Muscle of back (tissue), 3 donors: ENCODE measurements at regions not wholly inside any gene's neighbourhood (a gene's known extent, or its start where the extent isn't known, plus 50 kb on each side); places are given as distances from the start of the nearest gene placed in this dataset.
"Not testable (repeated sequence)": the region's sequence is repeated elsewhere in the genome, so short reads cannot be mapped to it uniquely, and the experiment has no call there.

Experiments
- DNase-seq, 3 donors: peaks; one replicate each; pipeline versions ENCODE4 v3.0.0 to v3.0.0-alpha.2; 2013

DNA sequence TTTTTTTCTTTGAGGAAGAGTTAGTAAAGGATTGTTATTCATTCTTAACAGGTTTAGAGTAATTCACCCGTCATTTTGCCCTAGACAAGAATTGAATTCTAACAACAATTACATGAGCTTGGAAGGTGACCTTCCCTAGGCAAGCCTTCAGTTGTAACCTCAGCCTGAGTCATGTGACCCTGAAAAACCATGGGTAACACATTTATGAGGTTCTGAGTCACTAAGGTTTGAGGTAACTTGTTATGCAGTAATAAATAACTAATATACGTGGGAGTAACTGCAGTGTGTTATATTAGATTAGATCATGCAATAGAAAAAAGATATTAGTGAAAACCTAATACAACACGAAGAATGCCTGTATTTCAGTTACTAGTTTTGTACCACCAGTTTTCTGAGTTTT is 237.6 kb upstream of the NDN start:
- DNase-seq = no peak

DNA sequence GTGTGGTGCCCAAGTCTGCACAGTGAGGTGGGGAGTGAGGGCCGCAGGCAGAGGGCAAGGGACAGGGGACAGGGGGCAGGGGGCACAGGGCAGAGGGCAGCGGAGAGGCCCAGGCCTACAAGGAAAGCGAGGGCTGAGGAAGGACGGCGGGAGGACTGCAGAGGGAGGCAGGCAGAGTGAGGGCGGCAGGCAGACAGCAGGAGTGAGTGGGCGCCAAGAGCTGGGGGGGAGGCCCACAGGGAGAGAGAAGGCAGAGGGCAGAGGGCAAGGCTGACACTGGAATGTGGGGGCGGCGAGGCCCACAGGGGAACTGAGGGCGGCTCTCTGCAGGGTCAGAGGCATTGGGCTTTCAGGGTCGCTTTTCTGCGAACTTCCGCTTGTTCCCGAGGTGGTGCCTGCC is 267.8 kb upstream of the NDN start:
- peak in 1 of 3 donors; percentile 1 for DNase-seq

DNA sequence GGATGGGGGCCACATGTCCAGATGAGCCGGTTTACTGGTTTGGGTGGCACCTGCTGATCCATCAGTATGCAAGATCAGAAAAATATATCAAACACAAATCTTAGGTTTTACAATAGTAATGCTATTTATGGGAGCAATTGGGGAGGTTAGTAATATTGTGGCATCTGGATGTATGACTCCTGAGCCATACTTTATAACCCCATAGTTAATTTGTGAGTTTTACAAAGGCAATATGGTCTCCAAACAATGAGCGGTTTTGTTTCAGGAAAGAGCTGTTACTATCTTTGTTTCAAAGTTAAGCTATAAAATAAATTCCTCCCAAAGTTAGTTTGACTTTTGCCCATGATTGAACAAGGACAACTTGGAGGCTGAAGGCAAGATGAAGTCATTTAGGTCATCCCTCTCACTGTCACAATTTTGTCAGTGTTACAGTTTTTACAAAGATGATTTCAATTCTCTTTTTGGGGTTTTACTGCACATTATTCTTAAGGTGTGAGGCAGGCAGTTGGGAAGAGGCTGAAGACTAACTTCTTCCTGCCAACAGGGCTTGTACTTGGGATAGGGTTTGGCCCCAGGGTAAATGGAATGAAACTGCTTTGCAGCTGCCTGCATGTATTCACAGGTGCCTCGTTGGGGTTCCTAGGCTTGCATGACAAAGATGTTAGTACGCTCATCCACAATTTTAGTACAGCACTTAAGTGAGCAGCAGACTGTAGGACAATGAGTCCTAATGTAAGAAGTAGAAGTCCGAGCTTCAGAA is 296.6 kb upstream of the NDN start:
- no peak for DNase-seq

DNA sequence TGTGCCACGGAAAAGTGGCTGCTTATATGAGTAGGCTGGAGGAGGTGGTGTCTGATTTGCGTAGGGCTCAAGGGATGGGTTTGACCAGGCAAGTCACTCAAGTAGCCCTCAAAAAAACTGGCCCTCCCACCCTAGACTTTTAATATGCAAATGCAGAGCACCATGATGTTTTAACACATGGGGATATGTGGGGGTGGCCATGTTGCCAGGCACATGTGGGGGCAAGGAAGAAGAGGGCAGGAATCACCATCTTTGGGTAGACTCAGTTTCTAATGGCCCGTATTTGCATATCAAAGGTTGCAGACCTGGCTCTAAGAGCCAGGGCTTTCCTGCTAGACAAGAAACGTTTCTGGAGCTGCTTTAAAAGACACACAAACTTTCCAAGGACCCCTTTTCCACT is 307.2 kb upstream of the NDN start:
- no peak for DNase-seq

DNA sequence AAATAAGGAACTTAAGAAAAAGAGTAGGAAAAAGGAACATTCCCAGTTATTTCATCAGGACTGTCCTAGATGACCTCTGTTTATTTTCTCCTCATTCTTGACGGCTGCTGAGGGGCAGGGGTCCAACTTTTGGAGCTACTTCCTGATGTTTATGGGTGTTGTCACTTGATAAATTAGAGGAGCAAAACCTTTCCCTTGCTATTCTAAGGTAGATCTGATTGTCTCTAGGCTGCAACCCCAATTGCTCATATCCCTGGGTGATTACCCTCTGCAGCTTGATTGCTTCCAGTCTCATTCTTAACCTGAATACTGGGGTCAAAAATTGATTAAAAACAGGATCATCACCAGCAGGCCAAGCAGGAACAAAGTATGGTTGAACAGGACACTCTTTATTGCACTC is 311.0 kb upstream of the NDN start:
- DNase-seq = peak in 2 of 3 donors; percentile 1 to 3

DNA sequence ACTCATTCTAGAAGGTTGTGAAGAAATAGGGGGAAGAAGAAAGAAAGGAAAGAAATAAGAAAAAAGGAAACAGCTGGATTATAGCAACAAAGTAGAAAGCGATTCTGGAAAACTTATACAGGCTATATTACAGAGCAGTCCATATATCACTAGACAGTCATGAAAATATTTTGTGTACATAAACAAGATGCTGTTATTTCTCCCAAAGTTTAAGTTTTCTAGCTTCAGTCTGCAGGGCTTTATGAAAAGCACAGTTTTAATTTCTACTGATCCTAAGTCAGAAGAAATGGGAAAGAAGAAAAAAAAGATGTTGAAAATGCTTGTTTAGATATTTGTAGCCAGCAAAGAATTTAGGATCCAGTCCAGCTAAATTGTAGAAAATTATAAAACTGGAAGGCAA is 321.4 kb upstream of the NDN start:
- DNase-seq = no peak

DNA sequence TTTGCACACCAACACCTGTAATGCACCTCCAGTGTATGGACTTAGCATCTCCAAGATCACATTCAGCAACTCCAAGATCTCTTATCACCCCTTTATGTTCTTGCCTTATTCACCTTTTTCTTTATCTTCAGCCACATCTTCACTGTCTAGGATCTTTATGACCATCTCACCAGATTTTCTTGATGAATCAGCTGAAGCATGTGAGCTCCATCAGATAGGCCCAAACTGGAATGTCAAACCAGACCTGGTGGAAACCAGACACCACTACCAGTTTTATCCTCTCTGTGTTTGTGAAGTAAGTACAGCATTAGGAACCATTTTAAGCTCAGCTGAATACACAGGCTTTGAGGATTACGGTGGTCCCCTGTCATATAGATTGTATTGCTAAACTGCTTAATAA is 330.4 kb upstream of the NDN start:
- DNase-seq = no peak

DNA sequence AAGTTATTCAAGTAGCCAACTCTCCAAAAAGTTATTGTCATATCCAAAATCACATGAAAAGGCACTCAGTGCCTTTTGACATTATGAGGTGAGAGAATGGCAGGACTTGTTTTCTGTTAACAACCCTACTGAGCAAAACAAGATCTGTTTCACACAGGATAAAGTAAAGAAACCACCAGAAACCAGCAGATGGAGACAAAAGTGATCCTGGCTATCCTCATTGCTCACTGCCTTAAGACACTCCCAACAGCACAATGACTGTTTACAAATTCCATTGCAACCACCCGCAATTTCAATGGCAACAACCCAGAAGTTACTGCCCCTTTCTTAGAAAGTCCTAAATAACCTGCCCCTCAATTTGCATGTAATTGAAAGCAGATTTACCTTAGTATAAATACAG is 352.6 kb upstream of the NDN start:
- DNase-seq = no peak

DNA sequence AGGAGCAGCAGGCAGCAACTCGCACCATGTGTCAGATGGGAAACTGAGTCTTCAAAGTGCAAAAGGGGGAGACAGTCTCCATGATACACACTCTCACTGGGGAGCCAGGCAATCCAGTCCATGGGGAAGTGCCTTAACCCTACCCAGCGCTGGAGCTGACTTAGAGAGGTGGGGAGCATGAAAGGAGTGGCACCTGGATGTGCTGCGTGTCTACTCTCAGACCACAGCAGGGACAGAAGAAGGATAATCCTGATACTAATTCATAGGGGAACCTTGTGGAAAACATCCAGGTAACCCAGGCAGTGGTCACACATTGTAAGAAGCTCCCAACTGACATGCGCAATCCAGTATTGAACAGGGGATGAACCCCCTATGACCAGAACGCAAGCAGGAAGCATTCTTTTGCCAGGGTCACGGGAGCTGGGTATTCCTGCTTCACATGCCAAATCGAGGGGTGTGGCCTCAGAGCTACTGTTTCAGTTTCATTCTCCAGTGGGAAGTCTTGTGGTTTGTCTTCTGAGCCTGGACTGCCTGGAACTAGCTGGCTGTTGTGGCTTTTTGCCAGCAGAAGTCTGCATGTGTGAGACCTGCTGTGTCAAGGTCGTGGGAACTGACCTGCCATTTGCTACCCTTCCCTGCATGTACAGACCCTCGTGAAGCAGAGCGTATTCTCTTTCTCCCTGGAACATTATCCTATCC is 367.6 kb upstream of the NDN start:
- peak in 1 of 3 donors; percentile 6 for DNase-seq

DNA sequence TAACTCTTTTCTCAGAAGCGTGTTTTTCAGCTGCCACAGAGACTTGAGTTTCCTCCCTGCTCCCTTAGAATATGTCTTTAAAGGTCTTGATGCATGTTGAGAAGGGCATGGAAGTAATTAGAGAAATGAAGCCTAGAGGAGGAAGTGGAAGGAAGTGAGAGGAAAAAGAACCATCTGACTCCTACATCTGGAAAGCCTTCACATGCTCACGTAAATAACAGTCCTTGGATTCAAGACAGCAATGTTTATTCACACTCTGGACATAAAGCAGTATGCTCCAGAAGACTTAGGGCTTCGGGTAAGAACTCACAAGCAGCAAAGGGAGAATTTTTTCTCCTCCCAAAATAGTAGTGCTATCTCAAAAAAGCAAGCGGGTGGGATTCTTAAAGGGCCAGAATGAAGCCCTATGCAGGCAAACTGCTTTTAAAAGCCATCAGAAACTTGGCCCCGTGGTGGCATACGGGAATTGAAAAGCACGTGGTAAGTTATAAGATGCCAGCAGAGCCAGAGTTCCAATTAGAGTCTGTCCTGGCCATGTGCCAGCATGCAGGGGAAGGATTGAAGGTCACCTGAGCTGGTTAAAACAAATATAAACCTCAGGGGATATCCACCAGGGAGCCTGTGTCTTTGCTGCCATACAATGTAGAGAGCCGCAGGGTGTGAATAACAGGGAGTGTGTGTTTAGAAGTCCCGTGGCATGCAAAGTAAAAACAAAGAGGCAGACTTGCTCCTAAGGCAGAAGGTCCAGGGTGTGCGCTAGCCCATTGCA is 380.8 kb upstream of the NDN start:
- DNase-seq = peak in 2 of 3 donors; percentile 11 to 28

DNA sequence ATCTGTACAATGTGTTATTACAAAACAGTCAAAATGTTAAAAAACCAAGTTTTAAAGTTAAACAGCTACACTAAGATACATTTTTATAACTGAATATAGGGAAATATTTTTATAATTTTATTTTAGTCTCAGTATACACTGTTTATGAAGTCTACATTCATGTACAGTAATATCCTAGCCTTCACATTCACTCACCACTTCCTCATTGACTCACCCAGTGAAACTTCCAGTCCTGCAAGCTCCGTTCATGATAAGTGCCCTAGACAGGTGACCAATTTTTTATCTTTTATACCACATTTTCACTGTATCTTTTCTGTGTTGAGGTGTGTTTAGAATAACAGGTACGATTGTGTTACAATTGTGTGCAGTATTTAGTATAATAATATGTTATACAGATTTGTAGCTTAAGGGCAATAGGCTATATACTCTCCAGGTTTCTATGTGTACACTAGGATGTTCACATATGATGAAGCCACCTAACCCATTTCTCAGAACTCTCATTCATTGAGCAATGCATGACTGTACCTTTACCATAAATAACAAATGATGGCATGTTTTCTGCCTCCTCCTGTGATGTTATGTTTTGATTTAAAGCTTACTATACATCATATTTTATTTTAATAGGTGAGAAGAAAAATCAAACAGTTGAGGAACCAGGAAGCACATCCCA is 388.4 kb upstream of the NDN start:
- no peak for DNase-seq

DNA sequence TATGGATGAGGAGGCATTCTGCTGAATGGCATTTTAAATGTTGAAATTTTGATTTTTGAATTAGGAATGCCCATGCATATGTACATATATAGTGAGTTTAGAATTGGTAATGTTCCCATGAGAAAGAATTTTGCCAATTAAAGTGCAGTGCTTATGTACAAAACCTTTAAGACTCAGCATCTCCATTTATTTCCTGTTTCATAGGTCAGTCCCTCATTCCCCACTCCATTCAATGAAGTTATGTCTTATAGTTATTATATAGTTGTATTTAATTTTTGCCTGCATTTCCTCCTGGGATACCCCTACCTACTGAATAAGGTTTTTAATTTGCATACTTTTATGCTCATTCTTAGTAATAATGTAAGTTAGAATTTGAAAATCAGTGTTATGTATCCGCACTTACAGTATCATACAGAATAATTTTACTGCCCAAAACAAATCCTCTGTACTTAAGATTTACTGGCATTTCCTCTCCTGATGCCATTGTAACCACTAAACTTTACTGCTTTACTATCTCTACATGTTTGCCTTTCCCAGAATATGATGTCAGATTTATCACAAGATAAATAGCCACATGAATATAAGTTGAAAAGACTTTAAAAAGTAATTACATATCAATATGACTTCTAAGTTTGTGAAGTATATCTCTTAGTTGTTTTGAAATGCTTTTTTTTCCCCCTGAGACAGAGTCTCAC is 389.1 kb upstream of the NDN start:
- DNase-seq = no peak

DNA sequence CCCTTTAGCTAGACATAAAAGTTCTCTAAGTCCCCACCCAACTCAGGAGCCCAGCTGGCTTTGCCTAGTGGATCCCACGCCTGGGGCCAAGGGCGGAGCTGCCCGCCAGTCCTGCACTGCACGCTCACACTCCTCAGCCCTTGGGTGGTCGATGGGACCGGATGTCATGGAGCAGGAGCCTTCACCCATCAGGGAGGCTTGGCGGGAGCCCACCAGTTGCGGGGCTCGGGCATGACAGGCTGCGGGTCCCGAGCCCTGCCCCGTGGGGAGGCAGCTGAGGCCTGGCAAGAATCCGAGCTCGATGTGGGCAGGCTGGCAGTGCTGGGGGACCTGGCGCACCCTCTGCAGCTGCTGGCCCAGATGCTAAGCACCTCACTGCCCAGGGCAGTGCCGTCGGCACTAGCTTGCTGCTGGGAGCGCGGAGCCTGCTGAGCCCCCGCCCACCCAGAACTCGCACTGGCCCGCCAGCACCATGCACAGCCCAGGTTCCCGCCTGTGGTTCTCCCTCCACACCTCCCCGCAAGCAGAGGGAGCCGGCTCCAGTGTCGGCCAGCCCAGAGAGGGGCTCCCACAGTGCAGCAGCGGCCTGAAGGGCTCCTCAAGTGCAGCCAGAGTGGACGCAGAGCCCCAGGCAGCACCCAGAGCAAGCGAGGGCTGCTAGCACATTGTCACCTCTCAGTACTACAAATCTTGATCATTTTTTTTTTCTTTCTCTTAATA is 391.4 kb upstream of the NDN start:
- DNase-seq = no peak

DNA sequence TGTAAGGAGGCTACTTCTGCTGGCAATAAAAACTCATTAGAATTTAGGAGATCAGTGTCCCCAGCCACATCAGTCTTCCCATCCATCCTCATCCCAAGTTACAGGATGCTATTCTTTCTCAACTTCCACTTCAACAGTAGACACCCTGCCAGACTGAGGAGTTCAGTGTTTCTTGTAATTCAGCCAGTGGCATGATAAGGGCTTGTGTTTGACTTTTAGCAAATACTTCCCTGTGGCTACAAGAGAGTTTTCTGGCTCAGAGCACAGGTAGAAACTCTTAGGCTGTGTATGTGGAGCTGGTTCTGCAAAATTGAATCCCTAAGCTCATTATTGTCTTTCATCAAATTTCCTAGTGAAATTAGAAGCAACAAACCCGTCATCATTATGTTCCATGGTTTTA is 401.8 kb upstream of the NDN start:
- not testable (repeated sequence) for DNase-seq

DNA sequence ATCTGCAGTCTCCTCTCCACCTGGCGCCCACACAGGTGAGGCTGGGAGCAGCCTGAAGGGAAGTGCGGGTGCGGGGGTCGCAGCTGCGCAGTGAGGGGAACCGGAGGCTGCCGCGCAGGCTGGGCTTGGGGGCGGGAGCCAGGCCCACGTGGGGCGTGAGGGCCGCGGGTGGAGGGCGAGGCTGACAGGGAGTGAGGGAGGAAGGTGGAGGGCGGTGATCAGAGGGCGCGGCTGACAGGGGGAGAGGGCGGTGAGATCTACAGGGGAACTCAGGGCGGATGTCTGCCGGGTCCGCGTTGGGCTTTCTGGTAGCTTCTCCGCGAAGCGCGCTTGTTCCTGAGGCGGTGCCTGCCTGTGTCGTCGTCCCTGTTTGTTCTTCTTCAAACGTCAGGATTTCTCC is 414.4 kb upstream of the NDN start:
- peak in 1 of 3 donors; percentile 5 for DNase-seq

DNA sequence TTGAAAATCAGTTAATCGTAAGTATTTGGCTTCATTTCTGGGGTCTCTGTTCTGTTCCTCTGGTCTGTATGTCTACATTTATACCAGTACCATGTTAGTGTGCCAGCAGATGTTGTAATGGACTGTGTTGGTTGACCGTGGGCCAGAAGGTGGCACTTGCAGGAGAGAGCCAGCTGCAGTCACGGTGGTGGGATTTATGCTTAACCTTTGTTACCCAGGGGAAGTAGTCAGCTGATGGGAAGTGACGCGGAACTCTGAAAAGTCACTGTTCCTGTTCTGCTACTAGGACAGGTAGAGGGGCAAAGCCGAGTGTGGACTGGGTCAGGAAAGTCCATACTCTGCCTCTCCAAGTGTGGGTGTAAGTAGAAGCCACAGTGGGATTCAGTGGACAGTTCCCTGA is 420.4 kb upstream of the NDN start:
- not testable (repeated sequence) for DNase-seq

DNA sequence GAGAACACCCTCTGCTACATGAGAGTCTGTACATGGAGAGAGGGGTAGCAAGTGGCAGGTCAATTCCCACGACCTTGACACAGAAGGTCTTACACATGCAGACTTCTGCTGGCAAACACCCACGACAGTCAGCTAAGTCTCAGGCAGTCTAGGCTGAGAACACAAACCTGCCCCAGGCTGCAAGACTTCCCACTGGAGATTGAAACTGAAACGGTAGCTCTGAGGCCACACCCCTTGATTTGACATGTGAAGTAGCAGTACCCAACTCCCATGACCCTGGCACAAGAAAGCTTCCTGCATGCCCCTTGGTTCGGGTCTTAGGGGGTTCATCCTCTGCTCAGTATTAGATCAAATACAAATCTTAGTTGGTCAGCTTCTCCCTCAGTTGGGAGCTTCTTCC is 420.8 kb upstream of the NDN start:
- not testable (repeated sequence) for DNase-seq

DNA sequence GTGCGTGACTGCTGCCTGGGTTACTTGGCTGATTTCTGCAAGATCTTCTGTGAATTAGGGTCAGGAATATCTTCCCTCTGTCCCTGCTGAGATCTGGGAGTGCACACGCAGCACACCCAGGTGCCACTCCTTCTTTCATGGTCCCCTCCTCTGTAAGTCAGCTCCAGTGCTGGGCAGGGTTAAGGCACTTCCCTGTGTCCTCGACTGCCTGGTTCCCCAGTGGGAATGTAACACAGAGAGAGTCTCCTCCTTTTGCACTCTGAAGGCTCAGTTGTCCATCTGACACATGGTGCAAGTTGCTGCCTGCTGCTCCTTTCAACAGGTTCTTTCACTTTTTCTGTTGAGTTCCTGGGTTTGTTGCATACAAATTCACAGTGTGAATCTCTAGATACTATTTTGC is 421.2 kb upstream of the NDN start:
- DNase-seq = not testable (repeated sequence)

DNA sequence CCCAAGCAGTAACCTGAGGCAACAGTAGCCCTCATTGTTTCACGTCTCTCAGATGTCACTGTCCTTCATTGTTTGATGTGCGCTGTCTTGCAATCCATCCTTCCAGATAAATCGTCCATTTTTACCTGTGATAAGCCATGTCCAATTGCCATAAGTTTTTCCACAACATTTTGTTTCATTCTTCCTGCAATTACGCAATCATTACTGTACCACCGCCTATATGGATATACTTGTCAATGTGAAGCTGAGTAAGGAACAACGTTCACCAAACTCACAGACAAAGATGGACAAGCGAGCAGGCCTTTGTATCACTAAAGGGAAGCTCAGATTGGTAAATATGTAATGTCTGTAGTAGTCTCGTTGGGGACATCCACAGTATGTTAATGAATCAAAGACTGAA is 452.5 kb upstream of the NDN start:
- not testable (repeated sequence) for DNase-seq

DNA sequence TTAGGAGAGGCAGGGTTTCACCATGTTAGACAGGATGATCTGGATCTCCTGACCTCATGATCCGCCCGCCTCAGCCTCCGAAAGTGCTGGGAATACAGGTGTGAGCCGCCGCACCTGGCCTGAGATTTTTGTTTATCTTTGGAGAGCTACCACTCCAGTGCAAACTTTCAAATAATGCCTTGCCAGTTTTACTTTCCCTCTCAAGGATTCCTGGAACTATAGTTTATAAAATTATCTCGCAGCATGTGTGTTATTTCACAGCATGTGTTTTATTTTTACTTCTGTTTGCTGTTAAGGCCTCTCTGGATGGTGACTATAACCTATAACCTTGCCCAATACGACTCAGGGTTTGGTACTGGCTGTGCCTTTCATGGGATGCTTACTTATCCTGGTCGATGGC is 458.0 kb upstream of the NDN start:
- not testable (repeated sequence) for DNase-seq

DNA sequence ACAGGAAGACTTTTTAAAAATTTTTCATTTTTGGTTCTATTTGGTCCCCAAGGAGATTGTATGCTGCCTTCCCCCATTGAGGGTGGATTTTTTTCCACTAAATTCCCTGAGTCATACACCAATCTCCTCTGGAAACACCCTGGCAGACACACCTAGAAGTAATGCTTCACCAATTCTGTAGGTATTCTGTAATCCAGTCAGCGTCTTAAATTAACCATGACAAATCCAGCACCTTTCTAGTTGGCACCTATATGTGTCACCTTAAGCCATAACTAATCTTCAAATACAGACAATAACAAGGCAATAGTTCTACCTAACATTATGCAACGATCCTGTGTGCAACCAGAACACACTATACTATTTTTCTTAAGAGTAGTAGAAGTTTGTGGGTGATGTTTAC is 459.1 kb upstream of the NDN start:
- DNase-seq = no peak
